ENCODE measurements at regions not wholly inside any gene's neighbourhood (a gene's known extent, or its start where the extent isn't known, plus 50 kb on each side); places are given as distances from the start of the nearest gene placed in this dataset.
A peak's percentile ranks its signal among the peaks of the same experiment; 100 is the strongest.

- H3K79me1 ChIP-seq (ENCODE audit: insufficient read depth, low read depth, low read length, poor library complexity, severe bottlenecking), result no peaks in the 10 kb centered on the region
- Mint-ChIP-seq H3K4me1 (peaks cover 13 to 14% of the 10 kb centered on the region in 2 experiments), H3K27me3 (ENCODE audit: low read depth) (peaks cover 3% of the 10 kb centered on the region; the same call in 1 of the 2 replicates), H3K4me3 (no peak overlapping the region), H3K9me3 (no peaks in the 10 kb centered on the region), H3K36me3 (ENCODE audit: insufficient read depth in 1 of 3, low read depth in 3 of 3) (no peaks in the 10 kb centered on the region), H3K27ac (no peak overlapping the region)
- no peak overlapping the region for H3K18ac ChIP-seq (ENCODE audit: insufficient read length, low read depth, low read length)
- no peak overlapping the region for H3K14ac ChIP-seq (ENCODE audit: insufficient read depth, low read length)
- H3K56ac ChIP-seq (ENCODE audit: insufficient read length, low read depth, low read length), result no peak overlapping the region
- H4K20me1 ChIP-seq (ENCODE audit: control insufficient read depth, insufficient read depth, insufficient read length), result peaks cover 2% of the 10 kb centered on the region
- no peak overlapping the region for H3K4ac ChIP-seq (ENCODE audit: low read depth, low read length)
- no peak overlapping the region for H3T11ph ChIP-seq (ENCODE audit: low read length)
- H3K23me2 ChIP-seq (ENCODE audit: insufficient read length, low read depth, low read length, poor library complexity, severe bottlenecking), result no peaks in the 10 kb centered on the region
- no peak overlapping the region for H4K5ac ChIP-seq (ENCODE audit: insufficient read length, low read depth, low read length)
- H3K9ac ChIP-seq (ENCODE audit: extremely low read depth, insufficient read length, low read length), result no peak overlapping the region
- no peak overlapping the region for H2BK15ac ChIP-seq (ENCODE audit: low read depth, low read length)
- H3K23ac ChIP-seq (ENCODE audit: insufficient read length, low read depth, low read length), result no peak overlapping the region
- TF ChIP-seq, protein P1, sequence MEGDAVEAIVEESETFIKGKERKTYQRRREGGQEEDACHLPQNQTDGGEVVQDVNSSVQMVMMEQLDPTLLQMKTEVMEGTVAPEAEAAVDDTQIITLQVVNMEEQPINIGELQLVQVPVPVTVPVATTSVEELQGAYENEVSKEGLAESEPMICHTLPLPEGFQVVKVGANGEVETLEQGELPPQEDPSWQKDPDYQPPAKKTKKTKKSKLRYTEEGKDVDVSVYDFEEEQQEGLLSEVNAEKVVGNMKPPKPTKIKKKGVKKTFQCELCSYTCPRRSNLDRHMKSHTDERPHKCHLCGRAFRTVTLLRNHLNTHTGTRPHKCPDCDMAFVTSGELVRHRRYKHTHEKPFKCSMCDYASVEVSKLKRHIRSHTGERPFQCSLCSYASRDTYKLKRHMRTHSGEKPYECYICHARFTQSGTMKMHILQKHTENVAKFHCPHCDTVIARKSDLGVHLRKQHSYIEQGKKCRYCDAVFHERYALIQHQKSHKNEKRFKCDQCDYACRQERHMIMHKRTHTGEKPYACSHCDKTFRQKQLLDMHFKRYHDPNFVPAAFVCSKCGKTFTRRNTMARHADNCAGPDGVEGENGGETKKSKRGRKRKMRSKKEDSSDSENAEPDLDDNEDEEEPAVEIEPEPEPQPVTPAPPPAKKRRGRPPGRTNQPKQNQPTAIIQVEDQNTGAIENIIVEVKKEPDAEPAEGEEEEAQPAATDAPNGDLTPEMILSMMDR (conservative IDR thresholded peaks at IDR 0.05), result no peak
- no peak overlapping the region for H2AK5ac ChIP-seq (ENCODE audit: insufficient read length, low read length)
- no peak overlapping the region for H4K91ac ChIP-seq (ENCODE audit: insufficient read length, low read depth, low read length)
- H2BK120ac ChIP-seq (ENCODE audit: low read depth, low read length, poor library complexity, severe bottlenecking), result no peak overlapping the region
- no peak overlapping the region for H3K27ac ChIP-seq (ENCODE audit: insufficient read length, low read depth, low read length)
- peak; percentile 12 for DNase-seq
- H4K8ac ChIP-seq (replicated peaks; ENCODE audit: insufficient read length, low read depth, low read length), result no peak overlapping the region
- H3K27me3 ChIP-seq (ENCODE audit: insufficient read depth, low read length), result no peaks in the 10 kb centered on the region
- no CpG with 5 or more reads among the region's 17 CpGs for WGBS (ENCODE audit: extremely low coverage, insufficient read length, low lambda C conversion rate)
- no peaks in the 10 kb centered on the region for H3K79me2 ChIP-seq (ENCODE audit: insufficient read depth, low read length)
- H2BK20ac ChIP-seq (ENCODE audit: low read depth, low read length, poor library complexity, severe bottlenecking), result no peak overlapping the region
- H3K4me1 ChIP-seq (ENCODE audit: insufficient read depth, low read length), result no peaks in the 10 kb centered on the region
- no peak overlapping the region for H2BK12ac ChIP-seq (ENCODE audit: insufficient read length, low read depth, low read length)
- no peak overlapping the region for H3K4me2 ChIP-seq (ENCODE audit: insufficient read depth, insufficient read length, low read length)
- H2BK5ac ChIP-seq (ENCODE audit: insufficient read length, low read length), result no peak overlapping the region
- no peak overlapping the region for H2AFZ ChIP-seq (ENCODE audit: low read length)
- H3K9me3 ChIP-seq (ENCODE audit: control insufficient read depth, low read depth, low read length), result no peaks in the 10 kb centered on the region
Measured at GRCh38 chr9:135034106-135034505, 53.4 kb upstream of the OLFM1 start.

All from H9 (cell line).